ENCODE measurements at regions not wholly inside any gene's neighbourhood (a gene's known extent, or its start where the extent isn't known, plus 50 kb on each side); places are given as distances from the start of the nearest gene placed in this dataset.

- intact Hi-C loops (cut with DNase I; ENCODE audit: low total_unique reads): no loop called here
- no peak for DNase-seq
- Histone ChIP-seq H3K4me3 (no peak overlapping the region), H3K27ac (no peak overlapping the region), H3K36me3 (no peaks in the 10 kb centered on the region), H3K27me3 (no peaks in the 10 kb centered on the region), H3K9me3 (no peaks in the 10 kb centered on the region), H3K4me1 (no peaks in the 10 kb centered on the region)
- no peak for TF ChIP-seq CTCF (IDR thresholded peaks at IDR 0.05)
Measured at GRCh38 chr1:195394567-195394966, 1213.7 kb downstream of the KCNT2 start.

GRCh38 chr1:195376190-195376589, 1232.0 kb downstream of the KCNT2 start:
- no peak for TF ChIP-seq CTCF (IDR thresholded peaks at IDR 0.05)
- Histone ChIP-seq H3K36me3 (no peaks in the 10 kb centered on the region), H3K4me3 (no peak overlapping the region), H3K9me3 (no peaks in the 10 kb centered on the region), H3K27me3 (no peaks in the 10 kb centered on the region), H3K27ac (no peak overlapping the region), H3K4me1 (no peaks in the 10 kb centered on the region)
- DNase-seq: no peak
- intact Hi-C loops (cut with DNase I; ENCODE audit: low total_unique reads): no loop called here

- DNase-seq: no peak
- H3K27ac ChIP-seq: no peak overlapping the region
- H3K9me3 ChIP-seq: no peaks in the 10 kb centered on the region
- H3K4me3 ChIP-seq: no peak overlapping the region
- no peaks in the 10 kb centered on the region for H3K4me1 ChIP-seq
- no peaks in the 10 kb centered on the region for H3K36me3 ChIP-seq
- intact Hi-C loops (cut with DNase I; ENCODE audit: low total_unique reads): no loop called here
- no peaks in the 10 kb centered on the region for H3K27me3 ChIP-seq
- no peak for TF ChIP-seq CTCF (IDR thresholded peaks at IDR 0.05)
Measured at GRCh38 chr1:195373856-195374255, 1234.4 kb downstream of the KCNT2 start.

- no peaks in the 10 kb centered on the region for H3K4me1 ChIP-seq
- DNase-seq: no peak
- H3K27me3 ChIP-seq: no peaks in the 10 kb centered on the region
Measured at GRCh38 chr1:195345149-195345548, 1263.1 kb downstream of the KCNT2 start.

GRCh38 chr1:195337646-195338045, 1270.6 kb downstream of the KCNT2 start:
- Histone ChIP-seq H3K4me1 (no peaks in the 10 kb centered on the region), H3K27ac (no peak overlapping the region), H3K36me3 (no peaks in the 10 kb centered on the region), H3K4me3 (no peak overlapping the region), H3K9me3 (no peaks in the 10 kb centered on the region), H3K27me3 (no peaks in the 10 kb centered on the region)
- intact Hi-C loops (cut with DNase I; ENCODE audit: low total_unique reads): no loop called here
- no peak for DNase-seq
- TF ChIP-seq CTCF (IDR thresholded peaks at IDR 0.05): no peak

More at GRCh38 chr1:195345149-195345548, 1263.1 kb downstream of the KCNT2 start:
- H3K9me3 ChIP-seq: no peaks in the 10 kb centered on the region
- H3K27ac ChIP-seq: no peak overlapping the region
- no peak overlapping the region for H3K4me3 ChIP-seq
- no peaks in the 10 kb centered on the region for H3K36me3 ChIP-seq
- intact Hi-C loops (cut with DNase I; ENCODE audit: low total_unique reads): no loop called here
- TF ChIP-seq CTCF (IDR thresholded peaks at IDR 0.05): no peak

- Histone ChIP-seq H3K27ac (no peak overlapping the region), H3K9me3 (no peaks in the 10 kb centered on the region), H3K4me3 (no peak overlapping the region), H3K4me1 (no peaks in the 10 kb centered on the region), H3K36me3 (no peaks in the 10 kb centered on the region), H3K27me3 (no peaks in the 10 kb centered on the region)
- intact Hi-C loops (cut with DNase I; ENCODE audit: low total_unique reads): no loop called here
- no peak for DNase-seq
- TF ChIP-seq CTCF (IDR thresholded peaks at IDR 0.05): no peak
Measured at GRCh38 chr1:195336812-195337211, 1271.4 kb downstream of the KCNT2 start.

Measured in tibial artery (tissue), 4 donors.